GM21515 (cell line): ENCODE measurements at regions not wholly inside any gene's neighbourhood (a gene's known extent, or its start where the extent isn't known, plus 50 kb on each side); places are given as distances from the start of the nearest gene placed in this dataset.
"Not testable (repeated sequence)": the region's sequence is repeated elsewhere in the genome, so short reads cannot be mapped to it uniquely, and the experiment has no call there.

Experiments
- ATAC-seq: cut with Tn5 transposase; IDR thresholded peaks from one replicate; pipeline ENCODE4 v1.9.1; 2021; ENCODE audit not compliant: unreplicated experiment

GRCh38 chr12:87596134-87596533 is 433.1 kb downstream of the C12orf50 start:
- ATAC-seq = no peak

DNA sequence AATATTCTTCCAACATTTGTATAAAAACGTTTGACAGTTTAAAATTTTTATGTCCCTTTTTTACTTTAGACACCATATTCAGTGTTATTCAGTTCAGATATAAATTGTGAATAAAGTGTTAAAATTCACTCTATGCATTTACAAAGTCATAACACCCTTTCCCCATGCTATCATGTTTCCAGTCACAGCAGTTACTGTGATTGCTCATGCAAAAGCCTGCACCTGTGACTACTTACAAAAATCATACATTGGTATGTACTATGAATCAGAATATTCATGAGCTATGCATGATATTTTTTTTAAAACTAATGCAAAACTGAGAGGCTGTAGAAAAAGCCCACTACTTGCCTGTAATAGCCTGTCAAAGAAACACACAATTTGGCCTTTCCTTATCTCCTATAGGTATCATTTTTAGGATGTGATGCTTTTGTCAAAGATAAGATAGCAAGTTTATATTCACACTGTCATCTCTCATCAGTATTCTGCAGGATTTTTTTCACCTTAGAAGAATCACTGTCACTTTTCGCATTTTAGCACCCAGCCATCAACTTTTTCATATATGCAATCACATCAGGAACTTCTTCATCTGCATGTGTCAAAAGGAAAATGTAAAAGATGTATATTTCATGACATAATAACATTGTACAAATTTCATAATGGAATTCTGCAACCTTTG is 443.2 kb downstream of the C12orf50 start:
- no peak for ATAC-seq

GRCh38 chr12:87579091-87579490 is 450.1 kb downstream of the C12orf50 start:
- ATAC-seq = not testable (repeated sequence)

DNA sequence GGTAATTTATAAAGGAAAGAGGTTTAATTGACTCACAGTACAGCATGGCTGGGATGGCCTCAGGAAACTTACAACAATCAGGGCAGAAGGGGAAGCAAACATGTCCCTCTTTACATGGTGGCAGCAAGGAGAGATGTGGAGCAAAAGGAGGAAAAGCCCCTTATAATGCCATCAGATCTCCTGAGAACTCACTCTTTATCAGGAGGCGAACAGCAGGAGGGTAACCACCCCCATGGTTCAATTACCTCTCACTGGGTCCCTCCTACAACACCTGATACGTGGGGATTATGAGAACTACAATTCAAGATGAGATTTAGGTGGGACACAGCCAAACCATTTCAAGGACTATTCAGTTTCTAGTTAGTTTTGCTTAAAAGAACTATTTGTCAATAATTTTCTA is 453.3 kb downstream of the C12orf50 start:
- no peak for ATAC-seq

GRCh38 chr12:87566918-87567317 is 462.3 kb downstream of the C12orf50 start:
- not testable (repeated sequence) for ATAC-seq

DNA sequence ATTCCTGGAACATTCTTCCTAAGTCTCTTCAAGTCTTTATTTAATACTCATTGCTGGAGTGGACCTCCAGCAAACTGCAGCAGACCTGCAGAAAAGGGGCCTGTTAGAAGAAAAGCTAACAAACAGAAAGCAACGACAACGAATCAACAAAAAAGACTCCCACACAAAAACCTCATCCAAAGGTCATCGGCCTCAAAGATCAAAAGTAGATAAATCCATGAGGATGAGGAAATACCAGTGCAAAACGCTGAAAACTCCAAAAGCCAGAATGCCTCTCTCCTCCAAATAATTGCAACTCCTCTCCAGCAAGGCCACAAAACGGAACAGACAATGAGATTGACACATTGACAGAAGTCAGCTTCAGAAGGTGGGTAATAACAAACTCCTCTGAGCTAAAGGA is 472.2 kb downstream of the C12orf50 start:
- ATAC-seq = no peak

DNA sequence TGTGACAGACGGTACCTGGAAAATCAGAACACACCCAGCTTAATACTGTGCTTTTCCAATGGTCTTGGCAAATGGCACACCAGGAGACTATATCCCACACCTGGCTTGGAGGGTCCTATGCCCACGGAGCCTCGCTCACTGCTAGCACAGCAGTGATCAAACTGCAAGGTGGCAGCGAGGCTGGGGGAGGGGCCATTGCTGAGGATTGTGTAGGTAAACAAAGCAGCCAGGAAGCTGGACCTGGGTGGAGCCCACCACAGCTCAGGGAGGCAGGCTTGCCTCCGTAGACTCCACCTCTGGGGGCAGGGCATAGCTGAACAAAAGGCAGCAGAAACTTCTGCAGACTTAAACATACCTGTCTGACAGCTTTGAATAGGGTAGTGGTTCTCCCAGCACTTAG is 498.0 kb downstream of the C12orf50 start:
- ATAC-seq = not testable (repeated sequence)

- ATAC-seq = no peak
These were observed 499.8 kb downstream of the C12orf50 start for GRCh38 chr12:87529413-87529812.

DNA sequence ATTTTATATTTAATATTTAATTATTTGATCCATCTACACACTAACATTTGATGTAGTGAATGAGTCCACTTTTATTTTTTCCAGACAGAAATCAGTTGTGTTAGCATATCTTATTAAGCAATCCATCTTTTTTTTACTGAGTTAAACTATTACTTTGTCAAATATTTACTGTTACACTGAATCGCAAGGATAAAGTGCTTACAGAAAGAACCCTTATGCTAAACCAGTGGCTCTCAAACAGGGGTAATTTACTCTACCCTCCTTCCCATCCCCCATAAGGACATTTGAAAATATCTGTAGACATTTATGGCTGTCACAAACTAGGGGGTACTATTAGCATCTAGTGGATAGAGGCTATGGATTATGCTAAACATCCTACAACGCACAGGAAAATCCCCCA is 508.2 kb downstream of the C12orf50 start:
- ATAC-seq = no peak

GRCh38 chr12:87518481-87518880 is 510.7 kb downstream of the C12orf50 start:
- no peak for ATAC-seq

DNA sequence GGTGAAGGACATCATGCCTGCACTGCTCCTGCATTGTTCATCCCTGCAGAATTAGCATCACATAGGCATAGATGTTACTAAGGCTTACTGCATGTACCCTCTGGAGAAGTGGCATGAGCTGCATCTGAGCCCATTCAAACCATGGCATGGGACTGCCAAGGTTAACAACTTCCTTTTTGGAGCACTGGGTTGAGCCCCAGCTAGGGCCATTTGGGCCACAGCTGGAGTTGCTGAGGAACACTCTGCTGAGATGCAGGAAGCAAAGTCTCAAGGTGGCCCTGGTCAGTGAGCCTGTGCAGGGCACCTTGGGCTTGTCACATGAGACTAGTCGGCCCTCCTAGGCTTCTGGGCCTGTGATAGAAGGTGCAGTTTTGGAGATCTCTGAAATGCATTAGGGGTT is 511.2 kb downstream of the C12orf50 start:
- no peak for ATAC-seq

DNA sequence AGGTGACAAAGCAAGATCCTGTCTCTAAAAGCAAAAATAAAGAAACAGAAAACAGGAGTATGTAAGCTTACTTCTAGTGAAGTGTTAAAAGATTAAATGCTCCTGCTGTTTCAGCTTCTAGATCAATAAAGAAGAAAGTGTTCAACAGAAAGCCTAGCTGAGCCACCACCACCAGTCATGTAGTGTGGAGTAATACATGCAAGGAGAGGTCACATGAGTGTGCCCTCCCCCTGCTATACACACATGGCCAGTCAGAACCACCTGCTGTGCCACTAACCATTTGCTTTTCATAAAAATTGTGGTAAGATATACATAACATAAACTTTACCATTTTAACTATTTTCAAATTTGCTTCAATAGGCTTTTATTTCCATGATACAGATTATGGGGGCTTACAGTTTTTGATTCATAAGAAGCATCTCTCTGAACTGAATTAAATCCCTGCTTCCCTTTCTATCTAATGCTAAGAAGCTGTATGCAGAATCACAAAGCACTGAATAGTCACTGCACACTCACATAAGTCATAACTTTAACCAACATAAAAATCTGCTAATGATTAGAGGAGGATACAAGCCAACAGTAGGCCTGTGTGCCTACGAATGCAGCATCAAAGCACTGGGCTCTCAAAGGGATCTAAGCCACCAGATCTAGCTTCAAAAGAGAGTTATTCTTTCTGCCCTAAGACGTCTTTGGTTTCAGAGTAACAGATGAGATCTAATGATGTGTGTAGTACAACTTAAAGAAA is 515.5 kb downstream of the C12orf50 start:
- no peak for ATAC-seq

GRCh38 chr12:87511371-87511770 is 517.8 kb downstream of the C12orf50 start:
- no peak for ATAC-seq

DNA sequence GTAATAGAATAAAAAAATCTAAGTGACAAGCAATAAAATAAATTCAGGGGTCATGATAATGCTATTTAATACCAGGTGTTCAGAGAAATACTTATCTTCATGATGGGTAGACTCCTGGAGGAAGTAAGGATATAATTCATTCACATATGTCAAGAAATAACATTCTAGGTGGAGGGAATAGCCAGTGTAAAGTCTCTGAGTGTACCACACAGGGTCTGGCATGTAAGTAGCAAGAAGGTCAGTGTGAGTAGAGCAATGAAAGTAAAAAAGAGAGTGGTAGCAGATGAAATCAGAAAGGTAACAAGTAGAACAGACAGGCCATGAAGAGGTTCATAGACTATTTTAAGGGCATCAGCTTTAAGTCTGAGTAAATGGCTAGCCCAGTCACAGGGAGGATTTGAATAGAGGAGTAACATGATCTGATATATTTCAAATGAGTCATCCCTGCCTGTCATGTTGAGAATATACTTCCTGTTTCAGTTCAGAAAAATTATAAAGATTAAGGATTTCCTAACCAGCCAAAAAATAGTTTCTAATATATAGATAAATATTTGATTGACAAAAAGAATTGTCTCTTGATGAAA is 519.9 kb downstream of the C12orf50 start:
- no peak for ATAC-seq

GRCh38 chr12:87491598-87491997 is 537.6 kb downstream of the C12orf50 start:
- no peak for ATAC-seq

DNA sequence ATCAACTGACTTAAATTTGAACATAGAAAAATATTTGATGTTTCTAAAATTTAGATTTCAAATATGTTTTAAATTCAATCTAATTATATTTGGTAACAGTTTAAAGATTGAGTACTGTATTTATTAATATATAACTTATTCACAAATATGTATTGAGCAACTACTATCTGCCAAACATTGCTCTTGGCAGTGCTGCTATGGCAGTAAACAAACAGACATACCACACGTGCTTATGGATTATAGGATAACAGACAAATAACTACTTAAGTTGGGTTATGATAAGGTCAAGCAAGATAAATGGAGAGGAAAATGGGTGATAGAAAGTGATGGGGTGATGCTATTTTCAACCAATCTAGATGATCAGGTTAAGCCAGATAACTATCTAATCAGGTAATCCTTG is 538.1 kb downstream of the C12orf50 start:
- ATAC-seq = no peak

DNA sequence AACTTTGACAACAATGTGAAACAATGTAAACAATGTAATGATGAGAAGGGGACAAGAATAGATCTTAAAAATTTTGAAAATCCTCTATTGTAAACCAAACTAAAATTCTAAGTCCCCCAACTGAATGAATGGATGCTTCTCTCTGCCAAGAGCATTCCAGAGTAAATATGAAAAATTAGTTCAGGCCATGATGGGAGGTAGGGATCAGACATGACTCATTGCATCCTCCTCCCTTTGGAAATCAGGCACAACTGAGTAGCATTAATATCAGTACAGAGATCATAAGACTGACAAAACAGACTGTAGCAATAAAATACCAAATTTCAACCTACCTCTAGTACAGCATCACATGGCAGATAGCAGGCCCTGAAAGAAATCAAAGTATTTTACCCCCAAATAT is 559.9 kb downstream of the C12orf50 start:
- ATAC-seq = no peak

- ATAC-seq = no peak
These were observed 561.3 kb downstream of the C12orf50 start for GRCh38 chr12:87467936-87468335.

- ATAC-seq = no peak
These were observed 564.6 kb downstream of the C12orf50 start for GRCh38 chr12:87464565-87464964.

DNA sequence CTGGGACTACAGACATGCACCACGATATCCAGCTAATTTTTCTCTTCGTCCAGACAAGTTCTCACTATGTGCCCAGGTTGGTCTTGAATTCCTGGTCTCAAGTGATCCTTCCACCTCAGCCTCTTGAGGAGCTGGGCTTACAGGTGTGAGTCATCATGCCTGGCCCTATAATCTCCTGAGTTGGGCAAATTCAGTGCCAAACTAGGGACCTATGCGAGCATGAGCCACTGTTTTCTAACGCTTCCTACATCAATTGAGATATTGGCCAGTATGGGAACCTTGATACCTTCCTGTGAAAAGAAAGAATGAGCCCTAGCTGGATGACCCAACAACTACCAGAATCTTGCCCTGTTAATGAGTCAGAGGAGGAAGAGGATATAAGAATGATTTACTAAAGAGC is 585.2 kb downstream of the C12orf50 start:
- no peak for ATAC-seq

- ATAC-seq = no peak
These were observed 587.7 kb downstream of the C12orf50 start for GRCh38 chr12:87441511-87441910.
